SH-SY5Y (cell line): ENCODE measurements at regions not wholly inside any gene's neighbourhood (a gene's known extent, or its start where the extent isn't known, plus 50 kb on each side); places are given as distances from the start of the nearest gene placed in this dataset.

Experiments
- GATA2 ChIP-seq: IDR thresholded peaks from 2 replicates; pipeline ENCODE4 v1.6.1; 2011; ENCODE audit warnings: mild to moderate bottlenecking, low read depth, low read length
- GATA3 ChIP-seq: IDR thresholded peaks from 2 replicates; pipeline ENCODE4 v1.6.1; 2011; ENCODE audit warnings: low read depth, mild to moderate bottlenecking, low read length, moderate library complexity

DNA sequence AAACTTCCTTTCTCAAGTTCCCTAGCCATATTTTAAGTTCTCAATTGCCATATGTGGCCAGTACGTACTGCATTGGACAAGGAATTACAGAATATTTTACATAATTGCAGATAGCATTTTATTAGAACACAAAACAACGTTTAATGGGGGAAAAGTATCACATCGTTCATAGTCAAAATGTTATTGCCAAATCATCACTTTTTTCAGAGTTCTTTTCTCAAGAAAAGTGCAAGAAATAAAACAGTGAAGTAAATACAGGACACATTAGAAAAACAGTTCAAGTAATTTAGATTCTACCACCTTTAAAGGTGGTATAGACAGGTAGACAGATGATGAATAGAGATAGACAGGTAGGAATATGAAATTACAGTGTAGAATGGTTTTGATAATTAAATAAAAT is 479.1 kb upstream of the NCAM2 start:
- no peak for TF ChIP-seq GATA2
- no peak for TF ChIP-seq GATA3
